Uterus (tissue), 2 donors: ENCODE measurements at regions not wholly inside any gene's neighbourhood (a gene's known extent, or its start where the extent isn't known, plus 50 kb on each side); places are given as distances from the start of the nearest gene placed in this dataset.
"Not testable (repeated sequence)": the region's sequence is repeated elsewhere in the genome, so short reads cannot be mapped to it uniquely, and the experiment has no call there.

Source experiments
- CTCF ChIP-seq, 4 experiments: fragments of 200-600 bp in 2 of 4; fragments of 450-650 bp in 2 of 4; sonication (generic) in 2 of 4; IDR thresholded peaks; one replicate each; pipeline ENCODE4 v1.5.1; 2016 to 2019; ENCODE audit warnings: antibody characterized with exemption in 4 of 4, mild to moderate bottlenecking in 2 of 4, moderate library complexity in 1 of 4
- POLR2A ChIP-seq, 2 donors: fragments of 450-650 bp; IDR thresholded peaks; one replicate each; pipeline ENCODE4 v1.6.1; 2016; ENCODE audit warnings: antibody characterized with exemption in 2 of 2, mild to moderate bottlenecking in 1 of 2, moderate library complexity in 1 of 2

- not testable (repeated sequence) for TF ChIP-seq CTCF, POLR2A (IDR thresholded peaks at IDR 0.05)
These were observed 337.9 kb downstream of the GOLGA6L6 start for GRCh38 chr15:20203649-20204150.
